HEK293 (cell line): ENCODE measurements at regions not wholly inside any gene's neighbourhood (a gene's known extent, or its start where the extent isn't known, plus 50 kb on each side); places are given as distances from the start of the nearest gene placed in this dataset.

ENCODE experiments used
- CTCF ChIA-PET: fragments of 350-600 bp; formaldehyde crosslinking; extraction: SDS; loops from one replicate; lab custom pipeline; 2021; ENCODE audit warnings: antibody characterized with exemption; lab: Yijun Ruan, JAX
- POLR2A ChIA-PET: fragments of 300-600 bp; formaldehyde crosslinking; extraction: SDS; loops from one replicate; lab custom pipeline; 2020; ENCODE audit warnings: antibody characterized with exemption, inconsistent platforms; lab: Yijun Ruan, JAX
- H3K27ac ChIP-seq: fragments of 200-500 bp; sonication (Bioruptor generic); 2 replicates; pipeline ENCODE4 v1.5.1; 2014; ENCODE audit warnings: low read depth, low read length, control low read depth, inconsistent platforms; ENCODE audit errors: extremely low read depth
- H3K36me3 ChIP-seq, 2 experiments: fragments of 200-500 bp in 1 of 2; sonication (Bioruptor generic) in 1 of 2; 1 replicate in 1 of 2; 2 replicates in 1 of 2; pipeline ENCODE4 v1.5.1; 2014 to 2017; ENCODE audit warnings: inconsistent platforms in 2 of 2, low read length in 2 of 2; ENCODE audit not compliant: control insufficient read depth in 2 of 2, insufficient read depth in 1 of 2
- H3K4me1 ChIP-seq: fragments of 200-500 bp; sonication (Bioruptor generic); 2 replicates; pipeline ENCODE4 v1.5.1; 2014; ENCODE audit warnings: mild to moderate bottlenecking, low read length, inconsistent platforms; ENCODE audit not compliant: control insufficient read depth, insufficient read depth
- H3K4me3 ChIP-seq: 2 replicates; pipeline ENCODE4 v1.5.1; 2011; ENCODE audit warnings: low read depth, mild to moderate bottlenecking, control low read depth, low read length, moderate library complexity
- H3K9me3 ChIP-seq: fragments of 200-500 bp; sonication (Bioruptor generic); 2 replicates; pipeline ENCODE4 v1.5.1; 2014; ENCODE audit warnings: low read depth, low read length, inconsistent platforms; ENCODE audit not compliant: control insufficient read depth, insufficient read depth
- KLF1 ChIP-seq: fragments of 450-650 bp; formaldehyde crosslinking; IDR thresholded peaks from 2 replicates; pipeline ENCODE4 v1.5.1; 2016; ENCODE audit warnings: missing biosample characterization, missing genetic modification characterization
- KLF10 ChIP-seq: fragments of 450-650 bp; IDR thresholded peaks from 2 replicates; pipeline ENCODE4 v1.5.1; 2018; ENCODE audit warnings: missing biosample characterization, mild to moderate bottlenecking, missing genetic modification characterization
- KLF7 ChIP-seq: fragments of 450-650 bp; formaldehyde crosslinking; IDR thresholded peaks from 2 replicates; pipeline ENCODE4 v1.5.1; 2016; ENCODE audit warnings: missing biosample characterization, missing genetic modification characterization, borderline replicate concordance
- KLF8 ChIP-seq: fragments of 450-650 bp; formaldehyde crosslinking; IDR thresholded peaks from 2 replicates; pipeline ENCODE4 v1.5.1; 2016; ENCODE audit warnings: missing biosample characterization, missing genetic modification characterization
- KLF9 ChIP-seq: fragments of 450-650 bp; formaldehyde crosslinking; IDR thresholded peaks from 2 replicates; pipeline ENCODE4 v1.5.1; 2016; ENCODE audit warnings: missing biosample characterization, missing genetic modification characterization, low read depth
- MEIS1 ChIP-seq: sonication (generic); formaldehyde crosslinking; IDR thresholded peaks from 2 replicates; pipeline ENCODE4 v1.8.1; 2022; ENCODE audit warnings: missing genetic modification reagents, mild to moderate bottlenecking, borderline replicate concordance
- PRDM6 ChIP-seq: fragments of 450-650 bp; formaldehyde crosslinking; IDR thresholded peaks from 2 replicates; pipeline ENCODE4 v1.5.1; 2017; ENCODE audit warnings: missing biosample characterization, missing genetic modification characterization
- SP7 ChIP-seq: fragments of 450-650 bp; formaldehyde crosslinking; IDR thresholded peaks from 2 replicates; pipeline ENCODE4 v1.5.1; 2016; ENCODE audit warnings: missing biosample characterization, missing genetic modification characterization
- ZBTB8A ChIP-seq: fragments of 450-650 bp; formaldehyde crosslinking; IDR thresholded peaks from 2 replicates; pipeline ENCODE4 v1.5.1; 2016; ENCODE audit warnings: missing biosample characterization, missing genetic modification characterization
- ZNF114 ChIP-seq: fragments of 450-650 bp; formaldehyde crosslinking; IDR thresholded peaks from 2 replicates; pipeline ENCODE4 v1.5.0; 2017; ENCODE audit warnings: missing biosample characterization, missing genetic modification characterization
- ZNF274 ChIP-seq, 2 experiments: fragments of 200-500 bp in 1 of 2; fragments of 450-650 bp in 1 of 2; sonication (Bioruptor generic) in 1 of 2; formaldehyde crosslinking in 1 of 2; IDR thresholded peaks; 2 replicates each; pipeline versions ENCODE4 v1.5.1 to v1.6.1; 2014 to 2016; ENCODE audit warnings: borderline replicate concordance in 1 of 2, inconsistent platforms in 1 of 2, low read length in 1 of 2, missing biosample characterization in 1 of 2, missing genetic modification characterization in 1 of 2
- ZNF48 ChIP-seq: fragments of 450-650 bp; formaldehyde crosslinking; IDR thresholded peaks from 2 replicates; pipeline ENCODE4 v1.5.1; 2016; ENCODE audit warnings: missing biosample characterization, missing genetic modification characterization
- ZNF513 ChIP-seq: fragments of 450-650 bp; IDR thresholded peaks from 2 replicates; pipeline ENCODE4 v1.5.1; 2018; ENCODE audit warnings: missing biosample characterization, missing genetic modification characterization
- ZNF514 ChIP-seq: fragments of 450-650 bp; formaldehyde crosslinking; IDR thresholded peaks from 2 replicates; pipeline ENCODE4 v1.5.1; 2016; ENCODE audit warnings: missing biosample characterization, missing genetic modification characterization
- ZNF585B ChIP-seq: fragments of 450-650 bp; formaldehyde crosslinking; IDR thresholded peaks from 2 replicates; pipeline ENCODE4 v1.5.1; 2016; ENCODE audit warnings: missing biosample characterization, missing genetic modification characterization
- ZNF639 ChIP-seq: fragments of 450-650 bp; formaldehyde crosslinking; IDR thresholded peaks from 2 replicates; pipeline ENCODE4 v1.5.1; 2016; ENCODE audit warnings: missing biosample characterization, missing genetic modification characterization
- ZNF645 ChIP-seq: fragments of 450-650 bp; formaldehyde crosslinking; IDR thresholded peaks from 2 replicates; pipeline ENCODE4; 2016; ENCODE audit warnings: missing biosample characterization, missing genetic modification characterization
- ZNF660 ChIP-seq: fragments of 450-650 bp; IDR thresholded peaks from 2 replicates; pipeline ENCODE4 v1.5.1; 2018; ENCODE audit warnings: missing biosample characterization, mild to moderate bottlenecking, missing genetic modification characterization
- ZNF701 ChIP-seq: fragments of 450-650 bp; formaldehyde crosslinking; IDR thresholded peaks from 2 replicates; pipeline ENCODE4 v1.5.1; 2016; ENCODE audit warnings: missing biosample characterization, missing genetic modification characterization
- ZSCAN23 ChIP-seq: fragments of 450-650 bp; formaldehyde crosslinking; IDR thresholded peaks from 2 replicates; pipeline ENCODE4 v1.5.1; 2016; ENCODE audit warnings: missing biosample characterization, missing genetic modification characterization
- TF ChIP-seq, protein P1 (sequence below): fragments of 450-650 bp; formaldehyde crosslinking; IDR thresholded peaks from 2 replicates; pipeline ENCODE4 v1.5.1; 2016; ENCODE audit warnings: missing biosample characterization, missing genetic modification characterization
- TF ChIP-seq, protein P2 (sequence below): fragments of 450-650 bp; formaldehyde crosslinking; IDR thresholded peaks from 2 replicates; pipeline ENCODE4 v1.5.1; 2016; ENCODE audit warnings: missing biosample characterization, missing genetic modification characterization

- POLR2A ChIA-PET = no interaction called here
- CTCF ChIA-PET = no interaction called here
- no peaks in the 10 kb centered on the region; the same call in 1 of the 2 replicates for H3K9me3 ChIP-seq
These were observed 203.1 kb downstream of the ARHGEF9 start for GRCh38 chrX:63581906-63582305.

DNA sequence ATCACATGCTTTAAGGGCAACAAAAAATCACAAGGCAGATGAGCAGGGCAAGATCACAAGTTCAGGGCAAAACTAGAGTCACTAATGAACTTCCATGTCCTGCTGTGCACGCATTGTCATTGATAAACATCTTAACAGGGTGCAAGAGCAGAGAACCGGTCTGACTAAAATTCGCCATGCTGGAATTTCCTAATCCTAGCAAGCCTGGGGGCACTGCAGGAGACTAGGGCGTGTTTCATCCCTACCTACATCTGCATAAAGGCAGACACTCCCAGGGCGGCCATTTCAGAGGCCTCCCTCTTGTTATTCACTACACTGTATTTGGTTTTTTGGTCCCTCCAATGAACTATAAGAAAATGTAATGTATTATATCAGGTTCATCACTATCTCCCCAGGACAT lies 203.6 kb downstream of the ARHGEF9 start:
- POLR2A ChIA-PET = no interaction called here
- no peaks in the 10 kb centered on the region for H3K4me1 ChIP-seq
- CTCF ChIA-PET = no interaction called here
- no peak overlapping the region for H3K4me3 ChIP-seq
- H3K36me3 ChIP-seq = no peaks in the 10 kb centered on the region
- H3K9me3 ChIP-seq = no peaks in the 10 kb centered on the region; the same call in 1 of the 2 replicates
- H3K27ac ChIP-seq = no peak overlapping the region
- no peak for TF ChIP-seq ZNF660 (tag by site-specific recombination)
- TF ChIP-seq KLF8 = no peak
- no peak for TF ChIP-seq ZSCAN23
- no peak for TF ChIP-seq ZNF48
- no peak for TF ChIP-seq ZNF114
- TF ChIP-seq KLF10 (tag by site-specific recombination) = no peak
- no peak for TF ChIP-seq KLF1 (tag by site-specific recombination)
- TF ChIP-seq ZNF585B (tag by site-specific recombination) = no peak
- TF ChIP-seq, protein P1, sequence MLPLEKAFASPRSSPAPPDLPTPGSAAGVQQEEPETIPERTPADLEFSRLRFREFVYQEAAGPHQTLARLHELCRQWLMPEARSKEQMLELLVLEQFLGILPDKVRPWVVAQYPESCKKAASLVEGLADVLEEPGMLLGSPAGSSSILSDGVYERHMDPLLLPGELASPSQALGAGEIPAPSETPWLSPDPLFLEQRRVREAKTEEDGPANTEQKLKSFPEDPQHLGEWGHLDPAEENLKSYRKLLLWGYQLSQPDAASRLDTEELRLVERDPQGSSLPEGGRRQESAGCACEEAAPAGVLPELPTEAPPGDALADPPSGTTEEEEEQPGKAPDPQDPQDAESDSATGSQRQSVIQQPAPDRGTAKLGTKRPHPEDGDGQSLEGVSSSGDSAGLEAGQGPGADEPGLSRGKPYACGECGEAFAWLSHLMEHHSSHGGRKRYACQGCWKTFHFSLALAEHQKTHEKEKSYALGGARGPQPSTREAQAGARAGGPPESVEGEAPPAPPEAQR (tag by site-specific recombination) = no peak
- TF ChIP-seq ZNF645 (tag by site-specific recombination) = no peak
- TF ChIP-seq, protein P2, sequence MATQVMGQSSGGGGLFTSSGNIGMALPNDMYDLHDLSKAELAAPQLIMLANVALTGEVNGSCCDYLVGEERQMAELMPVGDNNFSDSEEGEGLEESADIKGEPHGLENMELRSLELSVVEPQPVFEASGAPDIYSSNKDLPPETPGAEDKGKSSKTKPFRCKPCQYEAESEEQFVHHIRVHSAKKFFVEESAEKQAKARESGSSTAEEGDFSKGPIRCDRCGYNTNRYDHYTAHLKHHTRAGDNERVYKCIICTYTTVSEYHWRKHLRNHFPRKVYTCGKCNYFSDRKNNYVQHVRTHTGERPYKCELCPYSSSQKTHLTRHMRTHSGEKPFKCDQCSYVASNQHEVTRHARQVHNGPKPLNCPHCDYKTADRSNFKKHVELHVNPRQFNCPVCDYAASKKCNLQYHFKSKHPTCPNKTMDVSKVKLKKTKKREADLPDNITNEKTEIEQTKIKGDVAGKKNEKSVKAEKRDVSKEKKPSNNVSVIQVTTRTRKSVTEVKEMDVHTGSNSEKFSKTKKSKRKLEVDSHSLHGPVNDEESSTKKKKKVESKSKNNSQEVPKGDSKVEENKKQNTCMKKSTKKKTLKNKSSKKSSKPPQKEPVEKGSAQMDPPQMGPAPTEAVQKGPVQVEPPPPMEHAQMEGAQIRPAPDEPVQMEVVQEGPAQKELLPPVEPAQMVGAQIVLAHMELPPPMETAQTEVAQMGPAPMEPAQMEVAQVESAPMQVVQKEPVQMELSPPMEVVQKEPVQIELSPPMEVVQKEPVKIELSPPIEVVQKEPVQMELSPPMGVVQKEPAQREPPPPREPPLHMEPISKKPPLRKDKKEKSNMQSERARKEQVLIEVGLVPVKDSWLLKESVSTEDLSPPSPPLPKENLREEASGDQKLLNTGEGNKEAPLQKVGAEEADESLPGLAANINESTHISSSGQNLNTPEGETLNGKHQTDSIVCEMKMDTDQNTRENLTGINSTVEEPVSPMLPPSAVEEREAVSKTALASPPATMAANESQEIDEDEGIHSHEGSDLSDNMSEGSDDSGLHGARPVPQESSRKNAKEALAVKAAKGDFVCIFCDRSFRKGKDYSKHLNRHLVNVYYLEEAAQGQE (tag by site-specific recombination) = no peak
- no peak for TF ChIP-seq SP7 (tag by site-specific recombination)
- no peak for TF ChIP-seq ZNF514
- TF ChIP-seq ZBTB8A (tag by site-specific recombination) = no peak
- no peak for TF ChIP-seq ZNF639
- TF ChIP-seq MEIS1 (CRISPR knock-in tag) = no peak
- TF ChIP-seq PRDM6 = no peak
- TF ChIP-seq ZNF513 = no peak

More at GRCh38 chrX:63581906-63582305, 203.1 kb downstream of the ARHGEF9 start:
- TF ChIP-seq PRDM6 = no peak
- TF ChIP-seq ZNF585B (tag by site-specific recombination) = no peak
- TF ChIP-seq ZNF274 (IDR thresholded peaks at IDR 0.05; ENCODE audit: low read length) = no peak
- TF ChIP-seq ZNF274 (tag by site-specific recombination; IDR thresholded peaks at IDR 0.05; ENCODE audit: borderline replicate concordance) = no peak
- no peak for TF ChIP-seq KLF9 (tag by site-specific recombination)
- TF ChIP-seq ZNF701 (tag by site-specific recombination) = no peak
- no peak for TF ChIP-seq KLF7 (tag by site-specific recombination)
- Histone ChIP-seq H3K36me3 (no peaks in the 10 kb centered on the region), H3K27ac (no peak overlapping the region), H3K4me1 (no peaks in the 10 kb centered on the region), H3K4me3 (no peak overlapping the region)
